ENCODE measurements at regions not wholly inside any gene's neighbourhood (a gene's known extent, or its start where the extent isn't known, plus 50 kb on each side); places are given as distances from the start of the nearest gene placed in this dataset.

- DNase-seq (ENCODE audit: extremely low spot score, unreplicated experiment): no peak
- H3K4me3 Mint-ChIP-seq (ENCODE audit: unreplicated experiment): no peak overlapping the region
- peaks cover 1% of the 10 kb centered on the region for H3K36me3 Mint-ChIP-seq (ENCODE audit: unreplicated experiment)
- TF ChIP-seq CTCF (IDR thresholded peaks at IDR 0.05): no peak
- H3K9me3 Mint-ChIP-seq (ENCODE audit: unreplicated experiment): peaks cover 8% of the 10 kb centered on the region
- no peak overlapping the region for H3K27ac Mint-ChIP-seq (ENCODE audit: unreplicated experiment)
- H3K4me1 Mint-ChIP-seq (ENCODE audit: unreplicated experiment): peaks cover 11% of the 10 kb centered on the region
- H3K27me3 Mint-ChIP-seq (ENCODE audit: unreplicated experiment): no peaks in the 10 kb centered on the region
These were observed 230.3 kb upstream of the BOD1L1 start for GRCh38 chr4:13857800-13858199.

GRCh38 chr4:13859423-13859822 lies 231.9 kb upstream of the BOD1L1 start:
- Mint-ChIP-seq H3K4me1 (ENCODE audit: unreplicated experiment) (peaks cover 11% of the 10 kb centered on the region), H3K9me3 (ENCODE audit: unreplicated experiment) (peaks cover 9% of the 10 kb centered on the region), H3K27ac (ENCODE audit: unreplicated experiment) (no peak overlapping the region), H3K27me3 (ENCODE audit: unreplicated experiment) (no peaks in the 10 kb centered on the region), H3K4me3 (ENCODE audit: unreplicated experiment) (no peak overlapping the region), H3K36me3 (ENCODE audit: unreplicated experiment) (peaks cover 1% of the 10 kb centered on the region)
- DNase-seq (ENCODE audit: extremely low spot score, unreplicated experiment): no peak
- TF ChIP-seq CTCF (IDR thresholded peaks at IDR 0.05): no peak

DNA sequence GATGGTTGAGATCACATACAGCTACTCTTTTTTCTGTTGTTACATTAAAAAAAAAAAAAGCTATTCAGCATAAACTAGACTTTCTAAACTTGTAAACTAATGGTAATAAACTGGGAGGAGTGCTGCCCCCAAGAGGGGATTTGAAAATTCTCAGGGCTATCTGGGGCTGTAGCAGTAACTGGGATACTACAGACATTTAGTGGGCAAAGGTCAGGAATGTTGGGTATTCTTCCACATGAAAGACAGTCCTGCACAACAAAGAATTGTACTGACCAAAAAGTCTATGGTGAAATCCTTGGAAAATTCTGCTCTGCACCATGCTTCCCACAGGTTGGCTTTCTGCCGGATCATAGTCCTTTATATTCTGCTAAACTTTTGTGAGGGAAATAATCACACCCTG lies 232.6 kb upstream of the BOD1L1 start:
- peaks cover 1% of the 10 kb centered on the region for H3K36me3 Mint-ChIP-seq (ENCODE audit: unreplicated experiment)
- peaks cover 11% of the 10 kb centered on the region for H3K4me1 Mint-ChIP-seq (ENCODE audit: unreplicated experiment)
- no peak overlapping the region for H3K27ac Mint-ChIP-seq (ENCODE audit: unreplicated experiment)
- peaks cover 9% of the 10 kb centered on the region for H3K9me3 Mint-ChIP-seq (ENCODE audit: unreplicated experiment)
- no peak overlapping the region for H3K4me3 Mint-ChIP-seq (ENCODE audit: unreplicated experiment)
- no peaks in the 10 kb centered on the region for H3K27me3 Mint-ChIP-seq (ENCODE audit: unreplicated experiment)
- no peak for DNase-seq (ENCODE audit: extremely low spot score, unreplicated experiment)
- no peak for TF ChIP-seq CTCF (IDR thresholded peaks at IDR 0.05)

DNA sequence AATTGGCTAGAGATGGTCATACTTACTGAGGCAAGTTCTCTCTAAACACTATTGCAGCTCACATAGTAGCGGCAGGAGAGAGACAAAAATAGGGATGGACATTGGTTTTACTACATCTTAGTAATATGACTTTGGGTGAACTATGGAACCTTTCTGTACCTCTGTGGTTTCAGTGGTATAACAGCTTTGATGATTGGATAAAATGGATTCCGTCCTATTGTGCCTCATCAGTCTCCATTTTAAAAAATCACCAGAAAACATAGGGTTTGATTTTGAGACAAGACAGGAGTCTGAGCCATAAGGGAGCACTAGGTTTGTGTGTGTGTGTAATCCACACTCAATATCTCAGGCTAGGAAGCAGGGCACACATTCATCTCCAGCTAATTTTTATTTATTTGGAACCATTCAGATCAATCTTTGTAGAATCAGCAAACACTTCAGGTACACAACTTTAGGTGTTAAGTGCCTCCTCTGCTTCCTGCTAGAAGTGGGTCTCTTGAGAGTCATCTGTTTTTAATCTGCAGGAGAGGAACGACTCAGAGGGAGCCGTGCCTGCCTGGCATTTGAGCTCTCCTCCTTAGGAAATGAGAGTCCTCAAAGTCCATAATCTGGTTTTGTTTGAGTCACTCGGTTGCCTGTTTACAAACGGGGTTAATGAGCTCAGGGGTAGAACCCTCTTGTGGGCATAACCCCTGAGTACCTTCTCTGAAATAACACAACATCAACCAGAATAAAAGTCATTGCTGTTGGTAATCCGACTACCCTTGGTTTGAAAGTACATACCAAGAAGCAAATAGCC lies 238.5 kb upstream of the BOD1L1 start:
- Mint-ChIP-seq H3K4me1 (ENCODE audit: unreplicated experiment) (peaks cover 7% of the 10 kb centered on the region), H3K27ac (ENCODE audit: unreplicated experiment) (no peak overlapping the region), H3K4me3 (ENCODE audit: unreplicated experiment) (no peak overlapping the region), H3K27me3 (ENCODE audit: unreplicated experiment) (no peaks in the 10 kb centered on the region), H3K36me3 (ENCODE audit: unreplicated experiment) (no peaks in the 10 kb centered on the region), H3K9me3 (ENCODE audit: unreplicated experiment) (peaks cover 14% of the 10 kb centered on the region)
- TF ChIP-seq CTCF (IDR thresholded peaks at IDR 0.05): no peak
- DNase-seq (ENCODE audit: extremely low spot score, unreplicated experiment): no peak

GRCh38 chr4:13866881-13867280 lies 239.4 kb upstream of the BOD1L1 start:
- H3K9me3 Mint-ChIP-seq (ENCODE audit: unreplicated experiment): peaks cover 14% of the 10 kb centered on the region
- H3K4me3 Mint-ChIP-seq (ENCODE audit: unreplicated experiment): no peak overlapping the region
- H3K36me3 Mint-ChIP-seq (ENCODE audit: unreplicated experiment): no peaks in the 10 kb centered on the region
- H3K4me1 Mint-ChIP-seq (ENCODE audit: unreplicated experiment): peaks cover 7% of the 10 kb centered on the region
- H3K27ac Mint-ChIP-seq (ENCODE audit: unreplicated experiment): no peak overlapping the region
- H3K27me3 Mint-ChIP-seq (ENCODE audit: unreplicated experiment): no peaks in the 10 kb centered on the region
- no peak for TF ChIP-seq CTCF (IDR thresholded peaks at IDR 0.05)
- DNase-seq (ENCODE audit: extremely low spot score, unreplicated experiment): no peak
